Astrocyte (in vitro differentiated cells and primary cell): ENCODE measurements at regions not wholly inside any gene's neighbourhood (a gene's known extent, or its start where the extent isn't known, plus 50 kb on each side); places are given as distances from the start of the nearest gene placed in this dataset.

Experiments used
- EZH2 ChIP-seq: IDR thresholded peaks from 2 replicates; pipeline ENCODE4 v1.6.1; 2012; ENCODE audit warnings: mild to moderate bottlenecking, low read length, inconsistent platforms; ENCODE audit not compliant: insufficient read depth
- TF ChIP-seq, protein P1 (sequence below): IDR thresholded peaks from 2 replicates; pipeline ENCODE4 v1.5.1; 2011; ENCODE audit warnings: low read depth, mild to moderate bottlenecking, inconsistent platforms, low read length, moderate library complexity; ENCODE audit not compliant: insufficient read depth

DNA sequence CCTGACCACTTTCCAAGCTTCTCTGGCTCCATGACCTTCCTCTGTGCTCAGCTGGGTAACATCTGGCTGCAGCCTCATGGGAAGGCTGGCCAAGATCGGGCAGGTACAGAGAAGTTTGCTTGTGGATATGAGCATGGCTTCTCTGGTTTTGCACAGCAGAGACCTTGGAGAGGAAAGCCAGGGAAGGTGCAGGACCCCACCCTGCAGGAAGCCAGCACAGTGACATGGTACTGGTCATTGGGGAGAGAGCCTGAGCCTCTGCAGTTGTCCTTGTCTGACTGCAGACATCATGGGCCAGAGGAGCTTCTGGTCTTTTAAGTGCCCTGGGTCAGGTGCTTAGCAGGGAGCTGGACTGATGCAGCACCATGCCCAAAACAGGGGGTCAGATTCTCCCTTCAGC lies 70.6 kb upstream of the LEP start:
- TF ChIP-seq, protein P1, sequence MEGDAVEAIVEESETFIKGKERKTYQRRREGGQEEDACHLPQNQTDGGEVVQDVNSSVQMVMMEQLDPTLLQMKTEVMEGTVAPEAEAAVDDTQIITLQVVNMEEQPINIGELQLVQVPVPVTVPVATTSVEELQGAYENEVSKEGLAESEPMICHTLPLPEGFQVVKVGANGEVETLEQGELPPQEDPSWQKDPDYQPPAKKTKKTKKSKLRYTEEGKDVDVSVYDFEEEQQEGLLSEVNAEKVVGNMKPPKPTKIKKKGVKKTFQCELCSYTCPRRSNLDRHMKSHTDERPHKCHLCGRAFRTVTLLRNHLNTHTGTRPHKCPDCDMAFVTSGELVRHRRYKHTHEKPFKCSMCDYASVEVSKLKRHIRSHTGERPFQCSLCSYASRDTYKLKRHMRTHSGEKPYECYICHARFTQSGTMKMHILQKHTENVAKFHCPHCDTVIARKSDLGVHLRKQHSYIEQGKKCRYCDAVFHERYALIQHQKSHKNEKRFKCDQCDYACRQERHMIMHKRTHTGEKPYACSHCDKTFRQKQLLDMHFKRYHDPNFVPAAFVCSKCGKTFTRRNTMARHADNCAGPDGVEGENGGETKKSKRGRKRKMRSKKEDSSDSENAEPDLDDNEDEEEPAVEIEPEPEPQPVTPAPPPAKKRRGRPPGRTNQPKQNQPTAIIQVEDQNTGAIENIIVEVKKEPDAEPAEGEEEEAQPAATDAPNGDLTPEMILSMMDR = no peak
- no peak for TF ChIP-seq EZH2
